ENCODE measurements at regions not wholly inside any gene's neighbourhood (a gene's known extent, or its start where the extent isn't known, plus 50 kb on each side); places are given as distances from the start of the nearest gene placed in this dataset.

DNA sequence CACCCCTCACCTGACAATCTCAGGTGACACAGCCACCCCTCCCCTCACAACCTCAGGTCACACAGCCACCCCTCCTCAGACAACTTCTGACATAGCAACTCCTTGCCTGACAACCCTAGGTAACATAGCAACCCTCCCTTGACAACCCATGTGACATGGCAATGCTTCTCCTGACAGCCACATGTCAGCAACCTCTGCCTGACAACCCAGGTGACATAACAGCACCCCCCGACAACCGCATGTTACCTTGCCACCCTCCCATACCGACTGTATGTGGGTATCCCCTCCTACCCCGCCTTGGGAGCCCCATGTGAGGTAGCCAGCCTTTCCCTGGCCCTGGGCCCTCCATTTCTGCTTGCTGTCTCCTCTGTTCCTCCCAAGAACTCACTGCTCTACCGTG is 77.7 kb upstream of the B3GAT1 start:
- no peak for TF ChIP-seq CTCF (IDR thresholded peaks at IDR 0.05; ENCODE audit: low read depth, low read length)
- no peak for DNase-seq (ENCODE audit: extremely low read depth, low read depth)

- TF ChIP-seq CTCF (IDR thresholded peaks at IDR 0.05; ENCODE audit: low read depth, low read length) = no peak
- no peak for DNase-seq (ENCODE audit: extremely low read depth, low read depth)
Measured at GRCh38 chr11:134488913-134489312, 76.9 kb upstream of the B3GAT1 start.

- DNase-seq (ENCODE audit: extremely low read depth, low read depth) = no peak
- TF ChIP-seq CTCF (IDR thresholded peaks at IDR 0.05; ENCODE audit: low read depth, low read length) = no peak
Measured at GRCh38 chr11:134488512-134488911, 76.5 kb upstream of the B3GAT1 start.

DNA sequence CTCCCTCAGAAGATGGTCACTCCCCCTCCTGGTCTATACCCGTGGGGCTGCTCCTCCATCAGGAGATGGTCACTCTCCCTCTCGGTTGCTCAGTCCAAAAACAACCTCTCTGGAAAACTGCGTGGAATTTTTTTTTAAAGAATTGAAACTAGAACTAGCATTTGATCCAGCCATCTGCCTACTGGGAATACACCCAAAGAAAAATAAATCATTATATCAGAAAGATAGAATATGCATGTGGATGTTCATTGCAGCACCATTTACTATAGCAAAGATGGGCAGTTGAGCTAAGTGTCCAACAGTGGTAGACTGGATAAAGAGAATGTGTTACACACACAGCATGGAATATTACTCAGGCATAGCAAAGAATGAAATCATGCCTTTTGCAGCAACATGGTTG is 75.7 kb upstream of the B3GAT1 start:
- TF ChIP-seq CTCF (IDR thresholded peaks at IDR 0.05; ENCODE audit: low read depth, low read length) = no peak
- DNase-seq (ENCODE audit: extremely low read depth, low read depth) = no peak

DNA sequence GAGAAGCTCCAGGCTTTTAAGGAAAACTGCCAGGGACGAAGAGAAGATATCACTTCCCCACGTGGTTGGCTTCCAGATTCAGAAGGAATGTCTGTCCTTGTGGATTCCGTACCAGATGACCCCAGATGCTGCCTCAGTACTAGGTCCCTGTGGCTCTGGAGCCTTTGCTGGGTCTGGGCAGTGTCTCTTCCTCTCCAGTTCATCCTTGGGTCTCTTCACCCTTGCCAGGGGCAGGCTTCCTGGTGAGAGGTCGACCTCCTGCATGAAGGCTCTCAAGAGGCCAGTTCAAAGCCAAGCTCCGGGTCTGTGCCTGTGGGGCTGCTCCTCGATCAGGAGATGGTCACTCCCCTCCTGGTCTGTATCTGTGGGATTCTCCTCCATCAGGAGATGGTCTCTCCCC is 74.7 kb upstream of the B3GAT1 start:
- no peak for TF ChIP-seq CTCF (IDR thresholded peaks at IDR 0.05; ENCODE audit: low read depth, low read length)
- DNase-seq (ENCODE audit: extremely low read depth, low read depth) = no peak

- DNase-seq (ENCODE audit: extremely low read depth, low read depth) = no peak
- no peak for TF ChIP-seq CTCF (IDR thresholded peaks at IDR 0.05; ENCODE audit: low read depth, low read length)
Measured at GRCh38 chr11:134486106-134486505, 74.1 kb upstream of the B3GAT1 start.

DNA sequence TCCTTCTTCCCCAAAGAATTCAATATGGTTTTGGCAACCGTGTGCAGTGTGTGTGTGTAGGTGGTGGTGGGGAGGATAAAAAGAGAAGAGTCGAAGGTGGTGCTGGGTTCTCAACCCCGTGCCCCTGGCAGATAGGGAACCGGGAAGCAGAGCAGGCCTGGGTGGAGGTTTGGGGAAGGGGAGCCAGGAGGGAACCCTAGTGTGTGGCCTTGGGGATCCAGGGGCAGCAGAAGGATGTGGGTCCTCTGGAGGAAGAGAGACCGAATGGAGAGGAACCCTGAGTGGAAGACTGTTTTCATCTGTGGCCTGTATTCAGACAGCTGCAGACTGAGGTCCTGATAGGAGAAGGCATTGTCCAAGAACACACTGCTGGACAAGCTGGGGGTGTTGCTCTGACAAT is 73.3 kb upstream of the B3GAT1 start:
- TF ChIP-seq CTCF (IDR thresholded peaks at IDR 0.05; ENCODE audit: low read depth, low read length) = no peak
- DNase-seq (ENCODE audit: extremely low read depth, low read depth) = no peak
